ENCODE measurements at regions not wholly inside any gene's neighbourhood (a gene's known extent, or its start where the extent isn't known, plus 50 kb on each side); places are given as distances from the start of the nearest gene placed in this dataset.

GRCh38 chr5:62017092-62017491, 288.9 kb upstream of the KIF2A start:
- no peak for DNase-seq (ENCODE audit: low read depth in 2 of 2)

GRCh38 chr5:62029303-62029702, 276.7 kb upstream of the KIF2A start:
- no peak for DNase-seq (ENCODE audit: low read depth in 2 of 2)

- no peak for DNase-seq (ENCODE audit: low read depth in 2 of 2)
These were observed 275.7 kb upstream of the KIF2A start for GRCh38 chr5:62030326-62030725.

- no peak for DNase-seq (ENCODE audit: low read depth in 2 of 2)
These were observed 268.0 kb upstream of the KIF2A start for GRCh38 chr5:62038024-62038423.

GRCh38 chr5:62041156-62041756, 264.8 kb upstream of the KIF2A start:
- DNase-seq (ENCODE audit: low read depth in 2 of 2): no peak

GRCh38 chr5:62042007-62042406, 264.0 kb upstream of the KIF2A start:
- no peak for DNase-seq (ENCODE audit: low read depth in 2 of 2)

- no peak for DNase-seq (ENCODE audit: low read depth in 2 of 2)
These were observed 262.4 kb upstream of the KIF2A start for GRCh38 chr5:62043289-62044280.

GRCh38 chr5:62044989-62045388, 261.0 kb upstream of the KIF2A start:
- no peak for DNase-seq (ENCODE audit: low read depth in 2 of 2)

GRCh38 chr5:62046191-62046590, 259.8 kb upstream of the KIF2A start:
- no peak for DNase-seq (ENCODE audit: low read depth in 2 of 2)

- no peak for DNase-seq (ENCODE audit: low read depth in 2 of 2)
These were observed 254.3 kb upstream of the KIF2A start for GRCh38 chr5:62051747-62052146.

GRCh38 chr5:62059960-62060359, 246.0 kb upstream of the KIF2A start:
- no peak for DNase-seq (ENCODE audit: low read depth in 2 of 2)

GRCh38 chr5:62065050-62065449, 241.0 kb upstream of the KIF2A start:
- DNase-seq (ENCODE audit: low read depth in 2 of 2): no peak

- no peak for DNase-seq (ENCODE audit: low read depth in 2 of 2)
These were observed 239.2 kb upstream of the KIF2A start for GRCh38 chr5:62066761-62067277.

GRCh38 chr5:62068554-62068953, 237.5 kb upstream of the KIF2A start:
- no peak for DNase-seq (ENCODE audit: low read depth in 2 of 2)

GRCh38 chr5:62077387-62077786, 228.6 kb upstream of the KIF2A start:
- no peak for DNase-seq (ENCODE audit: low read depth in 2 of 2)

GRCh38 chr5:62077823-62078550, 228.0 kb upstream of the KIF2A start:
- DNase-seq (ENCODE audit: low read depth in 2 of 2): no peak

GRCh38 chr5:62082370-62082801, 223.6 kb upstream of the KIF2A start:
- no peak for DNase-seq (ENCODE audit: low read depth in 2 of 2)

GRCh38 chr5:62083247-62083646, 222.8 kb upstream of the KIF2A start:
- DNase-seq (ENCODE audit: low read depth in 2 of 2): no peak

GRCh38 chr5:62083661-62084060, 222.3 kb upstream of the KIF2A start:
- DNase-seq (ENCODE audit: low read depth in 2 of 2): no peak

GRCh38 chr5:62084391-62084790, 221.6 kb upstream of the KIF2A start:
- no peak for DNase-seq (ENCODE audit: low read depth in 2 of 2)

GRCh38 chr5:62090953-62091352, 215.1 kb upstream of the KIF2A start:
- no peak for DNase-seq (ENCODE audit: low read depth in 2 of 2)

- DNase-seq (ENCODE audit: low read depth in 2 of 2): no peak
These were observed 212.6 kb upstream of the KIF2A start for GRCh38 chr5:62093411-62093810.
